Loucy (cell line): ENCODE measurements at regions not wholly inside any gene's neighbourhood (a gene's known extent, or its start where the extent isn't known, plus 50 kb on each side); places are given as distances from the start of the nearest gene placed in this dataset.

Source experiments
- H2AFZ ChIP-seq: fragments of 200-600 bp; sonication (generic); 2 replicates; pipeline ENCODE4 v1.6.0; 2016; ENCODE audit warnings: antibody characterized with exemption, mild to moderate bottlenecking, low read length, moderate library complexity
- H3F3A ChIP-seq: fragments of 200-600 bp; 2 replicates; pipeline ENCODE4 v1.6.0; 2016; ENCODE audit warnings: antibody characterized with exemption, low read depth, mild to moderate bottlenecking
- H3K27me3 ChIP-seq: fragments of 200-600 bp; sonication (generic); 2 replicates; pipeline ENCODE4 v1.6.1; 2014; ENCODE audit warnings: low read length, mild to moderate bottlenecking; ENCODE audit not compliant: insufficient read depth, poor library complexity, severe bottlenecking
- H3K36me3 ChIP-seq: fragments of 200-600 bp; sonication (generic); 2 replicates; pipeline ENCODE4 v1.6.1; 2016; ENCODE audit warnings: low read length; ENCODE audit not compliant: insufficient read depth
- H3K4me1 ChIP-seq: fragments of 200-600 bp; sonication (generic); 2 replicates; pipeline ENCODE4 v1.5.1; 2014; ENCODE audit warnings: low read length, mild to moderate bottlenecking; ENCODE audit not compliant: insufficient read depth, poor library complexity, severe bottlenecking
- H3K4me2 ChIP-seq: fragments of 200-600 bp; sonication (generic); 2 replicates; pipeline ENCODE4 v1.6.0; 2014; ENCODE audit warnings: antibody characterized with exemption, low read length, low read depth, mild to moderate bottlenecking; ENCODE audit not compliant: poor library complexity, severe bottlenecking
- H3K4me3 ChIP-seq: fragments of 200-600 bp; sonication (generic); 2 replicates; pipeline ENCODE4 v1.5.1; 2014; ENCODE audit warnings: low read length, mild to moderate bottlenecking, mixed read lengths; ENCODE audit not compliant: poor library complexity, severe bottlenecking
- H3K79me2 ChIP-seq: fragments of 200-600 bp; sonication (generic); 2 replicates; pipeline ENCODE4 v1.6.1; 2014; ENCODE audit warnings: low read length; ENCODE audit not compliant: insufficient read depth
- H3K9ac ChIP-seq: fragments of 200-600 bp; sonication (generic); 2 replicates; pipeline ENCODE4 v1.6.0; 2014; ENCODE audit warnings: mild to moderate bottlenecking, low read depth, low read length, moderate library complexity; ENCODE audit not compliant: poor library complexity, severe bottlenecking
- H3K9me2 ChIP-seq: fragments of 200-600 bp; sonication (generic); replicated peaks from 2 replicates; pipeline ENCODE4 v1.6.1; 2016; ENCODE audit warnings: low read depth, low read length, mixed read lengths
- H3K9me3 ChIP-seq: fragments of 200-600 bp; sonication (generic); 2 replicates; pipeline ENCODE4 v1.6.1; 2014; ENCODE audit warnings: mild to moderate bottlenecking, antibody characterized with exemption, low read length, low read depth; ENCODE audit not compliant: insufficient read depth
- H4K20me1 ChIP-seq: fragments of 200-600 bp; sonication (generic); 2 replicates; pipeline ENCODE4 v1.6.0; 2014; ENCODE audit warnings: antibody characterized with exemption, low read length, mild to moderate bottlenecking; ENCODE audit not compliant: insufficient read depth, poor library complexity, severe bottlenecking
- CTCF ChIP-seq: fragments of 200-600 bp; sonication (generic); conservative IDR thresholded peaks from 2 replicates; pipeline ENCODE4 v1.5.1; 2014; ENCODE audit warnings: mild to moderate bottlenecking, antibody characterized with exemption, low read length
- EZH2phosphoT487 ChIP-seq: fragments of 200-600 bp; IDR thresholded peaks from 2 replicates; pipeline ENCODE4 v1.6.1; 2018; ENCODE audit warnings: antibody characterized with exemption, mild to moderate bottlenecking, moderate library complexity, borderline replicate concordance

GRCh38 chr18:44246001-44246400 is 434.7 kb upstream of the SETBP1 start:
- Histone ChIP-seq H3K9me2 (no peaks in the 10 kb centered on the region), H3F3A (no peaks in the 10 kb centered on the region), H4K20me1 (no peaks in the 10 kb centered on the region), H3K36me3 (no peaks in the 10 kb centered on the region), H3K4me2 (no peak overlapping the region), H2AFZ (no peak overlapping the region), H3K4me1 (no peaks in the 10 kb centered on the region), H3K9me3 (no peaks in the 10 kb centered on the region), H3K79me2 (no peaks in the 10 kb centered on the region), H3K9ac (no peak overlapping the region), H3K27me3 (no peaks in the 10 kb centered on the region), H3K4me3 (no peak overlapping the region)
- TF ChIP-seq EZH2phosphoT487, result no peak
- no peak for TF ChIP-seq CTCF

- no peaks in the 10 kb centered on the region for H3K4me1 ChIP-seq
- no peak for TF ChIP-seq EZH2phosphoT487
- no peak for TF ChIP-seq CTCF
- H4K20me1 ChIP-seq, result no peaks in the 10 kb centered on the region
- peaks cover 14% of the 10 kb centered on the region; the same call in 1 of the 2 replicates for H3K9me3 ChIP-seq
- no peaks in the 10 kb centered on the region for H3K9me2 ChIP-seq
- no peak overlapping the region for H3K4me3 ChIP-seq
- H3K27me3 ChIP-seq, result no peaks in the 10 kb centered on the region
- no peaks in the 10 kb centered on the region for H3K36me3 ChIP-seq
- no peak overlapping the region for H2AFZ ChIP-seq
- no peak overlapping the region for H3K4me2 ChIP-seq
- no peak overlapping the region for H3K9ac ChIP-seq
- H3F3A ChIP-seq, result no peaks in the 10 kb centered on the region
- no peaks in the 10 kb centered on the region for H3K79me2 ChIP-seq
These were observed 422.6 kb upstream of the SETBP1 start for GRCh38 chr18:44258086-44258485.

GRCh38 chr18:44258576-44258975 is 422.1 kb upstream of the SETBP1 start:
- TF ChIP-seq CTCF (no peak), EZH2phosphoT487 (no peak)
- no peaks in the 10 kb centered on the region for H3K9me2 ChIP-seq
- no peaks in the 10 kb centered on the region for H4K20me1 ChIP-seq
- H3K4me3 ChIP-seq, result no peak overlapping the region
- H3K4me1 ChIP-seq, result no peaks in the 10 kb centered on the region
- H3K27me3 ChIP-seq, result no peaks in the 10 kb centered on the region
- no peaks in the 10 kb centered on the region for H3F3A ChIP-seq
- H3K4me2 ChIP-seq, result no peak overlapping the region
- H3K36me3 ChIP-seq, result no peaks in the 10 kb centered on the region
- H3K9me3 ChIP-seq, result peaks cover 14% of the 10 kb centered on the region; the same call in 1 of the 2 replicates
- no peaks in the 10 kb centered on the region for H3K79me2 ChIP-seq
- no peak overlapping the region for H2AFZ ChIP-seq
- no peak overlapping the region for H3K9ac ChIP-seq
